ENCODE measurements at regions not wholly inside any gene's neighbourhood (a gene's known extent, or its start where the extent isn't known, plus 50 kb on each side); places are given as distances from the start of the nearest gene placed in this dataset.

DNA sequence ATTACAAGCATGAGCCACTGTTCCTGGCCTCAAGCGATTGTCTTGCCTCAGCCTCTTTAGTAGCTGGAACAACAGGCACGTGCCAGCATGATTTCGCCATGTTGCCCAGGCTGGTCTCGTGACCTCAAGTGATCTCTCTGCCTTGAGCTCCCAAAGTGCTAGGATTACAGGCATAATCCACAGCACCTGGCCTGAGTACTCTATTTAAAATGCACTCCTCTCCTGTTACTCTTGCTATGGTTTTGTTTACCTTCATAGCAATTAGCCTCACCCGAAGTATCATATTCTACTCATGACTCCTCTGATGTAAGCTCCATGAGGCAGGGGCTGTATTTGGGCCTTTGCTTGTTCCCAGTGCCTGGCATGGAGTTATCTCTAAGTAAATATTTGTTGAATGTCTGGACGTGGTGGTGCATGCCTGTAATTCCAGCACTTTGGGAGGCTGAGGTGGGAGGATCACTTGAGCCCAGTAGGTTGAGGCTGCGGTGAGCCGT is 92.5 kb upstream of the SLC34A2 start:
- no peak for DNase-seq (ENCODE audit: low read depth)
- TF ChIP-seq, protein P1, sequence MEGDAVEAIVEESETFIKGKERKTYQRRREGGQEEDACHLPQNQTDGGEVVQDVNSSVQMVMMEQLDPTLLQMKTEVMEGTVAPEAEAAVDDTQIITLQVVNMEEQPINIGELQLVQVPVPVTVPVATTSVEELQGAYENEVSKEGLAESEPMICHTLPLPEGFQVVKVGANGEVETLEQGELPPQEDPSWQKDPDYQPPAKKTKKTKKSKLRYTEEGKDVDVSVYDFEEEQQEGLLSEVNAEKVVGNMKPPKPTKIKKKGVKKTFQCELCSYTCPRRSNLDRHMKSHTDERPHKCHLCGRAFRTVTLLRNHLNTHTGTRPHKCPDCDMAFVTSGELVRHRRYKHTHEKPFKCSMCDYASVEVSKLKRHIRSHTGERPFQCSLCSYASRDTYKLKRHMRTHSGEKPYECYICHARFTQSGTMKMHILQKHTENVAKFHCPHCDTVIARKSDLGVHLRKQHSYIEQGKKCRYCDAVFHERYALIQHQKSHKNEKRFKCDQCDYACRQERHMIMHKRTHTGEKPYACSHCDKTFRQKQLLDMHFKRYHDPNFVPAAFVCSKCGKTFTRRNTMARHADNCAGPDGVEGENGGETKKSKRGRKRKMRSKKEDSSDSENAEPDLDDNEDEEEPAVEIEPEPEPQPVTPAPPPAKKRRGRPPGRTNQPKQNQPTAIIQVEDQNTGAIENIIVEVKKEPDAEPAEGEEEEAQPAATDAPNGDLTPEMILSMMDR (conservative IDR thresholded peaks at IDR 0.05; ENCODE audit: low read depth, low read length): no peak

DNA sequence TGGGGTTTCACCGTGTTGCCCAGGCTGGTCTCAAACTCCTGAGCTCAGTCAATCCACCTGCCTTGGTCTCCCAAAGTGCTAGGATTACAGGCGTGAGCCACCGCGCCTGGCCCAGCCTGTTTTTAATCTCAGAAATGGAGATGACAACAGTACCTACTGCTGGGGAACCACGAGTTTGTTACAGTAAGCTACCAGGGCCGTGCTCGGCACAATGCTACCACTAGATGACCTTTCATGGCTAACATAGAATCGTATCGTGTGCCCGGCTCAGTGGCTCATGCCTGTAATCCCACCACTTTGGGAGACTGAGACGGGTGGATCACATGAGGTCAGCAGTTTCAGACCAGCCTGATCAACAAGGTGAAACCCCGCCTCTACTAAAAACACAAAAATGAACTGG is 90.8 kb upstream of the SLC34A2 start:
- H3K4me3 ChIP-seq (ENCODE audit: low read depth, low read length): no peak overlapping the region
- TF ChIP-seq, protein P1 (conservative IDR thresholded peaks at IDR 0.05; ENCODE audit: low read depth, low read length): no peak

More for the DNA sequence above, 92.5 kb upstream of the SLC34A2 start:
- H3K4me3 ChIP-seq (ENCODE audit: low read depth, low read length): no peak overlapping the region

DNA sequence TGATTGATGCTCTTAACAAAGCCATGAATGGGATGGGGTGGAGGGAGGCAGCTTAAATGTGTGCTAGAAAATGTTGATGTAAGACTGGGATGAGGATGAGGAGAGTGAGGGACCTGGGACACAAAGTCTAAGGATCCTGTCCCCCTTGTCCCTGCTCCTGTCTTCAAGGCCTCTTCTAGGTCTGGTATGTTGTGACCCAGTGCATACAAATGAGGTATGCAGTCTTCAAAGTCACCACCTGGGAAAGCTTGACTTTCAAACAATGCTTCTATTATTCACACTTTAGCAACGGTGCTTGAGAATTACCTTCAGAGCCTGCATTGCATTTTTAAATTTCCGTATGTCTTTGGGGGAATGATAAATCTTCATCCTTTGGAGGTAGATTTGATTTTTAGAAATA is 88.4 kb upstream of the SLC34A2 start:
- no peak overlapping the region for H3K4me3 ChIP-seq (ENCODE audit: low read depth, low read length)
- no peak for DNase-seq (ENCODE audit: low read depth)
- TF ChIP-seq, protein P1 (conservative IDR thresholded peaks at IDR 0.05; ENCODE audit: low read depth, low read length): no peak

More for the DNA sequence above, 90.8 kb upstream of the SLC34A2 start:
- no peak for DNase-seq (ENCODE audit: low read depth)

DNA sequence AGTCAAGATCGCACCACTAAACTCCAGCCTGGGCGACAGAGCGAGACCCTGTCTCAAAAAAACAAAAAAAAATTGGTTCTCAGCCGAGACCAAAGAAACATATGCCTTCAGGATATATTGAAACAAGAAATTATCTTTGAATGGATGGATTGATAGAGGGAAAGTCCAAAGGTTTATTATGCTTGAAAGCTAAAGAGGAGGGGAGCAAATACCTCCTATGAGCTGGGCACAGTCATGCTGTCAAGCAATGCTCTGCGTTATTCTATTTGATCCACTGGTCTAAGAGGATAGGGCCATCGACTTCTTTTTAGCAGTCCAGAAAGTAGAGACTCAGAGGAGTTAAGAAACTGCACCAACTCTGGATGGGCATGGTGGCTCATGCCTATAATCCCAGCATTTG is 85.9 kb upstream of the SLC34A2 start:
- H3K4me3 ChIP-seq (ENCODE audit: low read depth, low read length): no peak overlapping the region
- TF ChIP-seq, protein P1 (conservative IDR thresholded peaks at IDR 0.05; ENCODE audit: low read depth, low read length): no peak
- no peak for DNase-seq (ENCODE audit: low read depth)

DNA sequence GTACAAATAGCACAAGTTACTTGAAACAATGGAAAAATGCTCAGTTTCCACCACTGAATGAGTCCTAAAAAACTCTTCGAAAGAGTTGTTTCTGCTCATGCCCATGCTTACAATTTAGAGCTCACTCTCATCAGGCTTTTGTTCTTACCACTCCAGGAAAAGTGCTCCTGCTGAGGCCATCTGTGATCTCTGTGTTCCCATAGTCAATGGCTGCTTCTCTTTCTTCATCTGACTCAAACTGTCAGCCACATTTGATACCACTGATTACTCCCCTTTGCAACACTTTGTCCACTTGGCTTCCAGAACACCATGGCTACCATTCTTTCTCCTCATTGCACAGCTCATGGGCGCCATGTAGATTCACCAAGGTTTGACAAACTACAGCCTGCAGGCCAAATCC is 80.0 kb upstream of the SLC34A2 start:
- no peak for DNase-seq (ENCODE audit: low read depth)
- TF ChIP-seq, protein P1 (conservative IDR thresholded peaks at IDR 0.05; ENCODE audit: low read depth, low read length): no peak
- H3K4me3 ChIP-seq (ENCODE audit: low read depth, low read length): no peak overlapping the region

DNA sequence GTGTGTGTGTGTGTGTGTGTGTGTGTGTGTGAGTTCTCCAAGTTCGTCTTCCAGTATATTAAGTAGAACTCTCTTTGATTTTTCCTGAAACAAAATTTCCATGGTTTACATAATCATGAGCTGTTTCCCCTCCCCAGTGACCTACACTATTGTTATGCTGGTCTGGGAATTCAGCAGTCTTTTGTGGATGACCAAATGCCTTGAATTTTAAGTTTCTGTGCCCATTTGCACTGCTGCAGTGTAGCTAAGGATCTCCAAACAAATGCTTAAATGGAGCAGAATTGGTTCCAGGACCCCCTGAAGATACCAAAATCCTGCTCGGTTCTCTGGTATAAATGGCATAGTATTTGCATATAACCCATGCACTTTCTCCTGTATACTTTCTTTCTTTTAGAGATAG is 77.2 kb upstream of the SLC34A2 start:
- TF ChIP-seq, protein P1 (conservative IDR thresholded peaks at IDR 0.05; ENCODE audit: low read depth, low read length): no peak
- no peak overlapping the region for H3K4me3 ChIP-seq (ENCODE audit: low read depth, low read length)
- no peak for DNase-seq (ENCODE audit: low read depth)

DNA sequence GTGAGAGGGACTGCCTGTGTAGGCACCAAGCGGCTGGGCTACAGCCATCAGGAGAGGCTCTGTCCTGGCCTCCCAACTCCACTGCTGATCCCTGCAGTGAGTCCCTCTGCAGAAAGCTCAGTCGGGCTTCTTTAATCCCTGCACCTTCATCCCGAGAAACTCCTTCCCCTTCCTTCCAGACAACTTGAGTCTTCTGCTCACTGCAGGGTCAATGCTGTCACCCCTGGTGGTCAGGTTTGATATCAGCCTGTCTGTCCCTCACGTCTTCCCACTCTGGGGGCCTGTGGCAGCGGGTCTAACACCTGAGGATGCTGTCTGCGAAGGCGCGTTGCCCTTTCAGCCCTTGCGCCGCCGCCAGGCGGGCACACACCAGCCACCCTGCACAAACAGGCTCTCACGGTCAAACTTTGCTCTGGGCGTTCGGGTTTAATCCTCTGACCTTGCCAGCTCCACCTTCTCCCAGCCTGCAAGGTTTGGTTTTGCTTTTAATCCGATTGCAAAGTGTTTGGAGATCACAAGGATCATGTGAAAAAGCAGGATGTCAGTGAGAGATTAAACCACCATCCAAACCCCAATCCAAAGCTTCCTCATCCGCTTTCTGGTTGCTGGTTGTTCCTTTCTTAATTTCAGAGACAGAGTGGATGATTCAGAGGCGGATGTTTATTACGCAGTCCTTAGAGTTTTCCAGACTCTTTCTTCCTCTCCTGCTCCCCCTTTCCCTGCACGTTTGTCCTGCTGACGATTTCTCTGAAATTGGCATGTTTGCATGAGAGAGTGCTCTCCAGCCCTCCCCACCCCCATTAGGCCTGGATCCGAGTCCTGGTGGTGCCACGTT is 74.8 kb upstream of the SLC34A2 start:
- no peak overlapping the region for H3K4me3 ChIP-seq (ENCODE audit: low read depth, low read length)
- DNase-seq (ENCODE audit: low read depth): no peak
- TF ChIP-seq, protein P1 (conservative IDR thresholded peaks at IDR 0.05; ENCODE audit: low read depth, low read length): no peak

All from choroid plexus epithelial cell (primary cell).